ENCODE measurements at regions not wholly inside any gene's neighbourhood (a gene's known extent, or its start where the extent isn't known, plus 50 kb on each side); places are given as distances from the start of the nearest gene placed in this dataset.

DNA sequence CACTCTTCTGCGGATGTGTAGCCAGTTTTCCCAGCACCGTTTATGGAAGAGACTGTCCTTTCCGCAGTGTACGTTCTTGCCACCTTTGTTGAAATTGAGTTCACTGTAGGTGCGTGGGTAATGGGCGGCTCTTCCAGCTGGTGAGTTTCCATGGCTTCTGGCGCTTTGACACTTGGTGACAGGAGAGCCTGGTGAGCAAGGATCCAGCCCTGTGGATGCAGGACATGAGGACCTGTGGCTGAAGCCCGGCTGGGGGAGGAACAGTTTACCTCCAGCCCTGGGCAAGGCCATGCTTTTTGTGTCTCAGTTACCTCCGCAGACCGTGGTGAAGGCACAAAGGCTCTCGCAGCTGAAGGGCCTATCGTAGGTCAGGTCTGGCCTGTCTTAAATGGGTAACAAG lies 166.5 kb downstream of the LAT start:
- TF ChIP-seq CTCF (IDR thresholded peaks at IDR 0.05) (no peak), POLR2A (IDR thresholded peaks at IDR 0.05) (no peak), POLR2AphosphoS5 (IDR thresholded peaks at IDR 0.05) (no peak)

All from breast epithelium (tissue), 3 donors.